ENCODE measurements at regions not wholly inside any gene's neighbourhood (a gene's known extent, or its start where the extent isn't known, plus 50 kb on each side); places are given as distances from the start of the nearest gene placed in this dataset.
A peak's percentile ranks its signal among the peaks of the same experiment; 100 is the strongest.

DNA sequence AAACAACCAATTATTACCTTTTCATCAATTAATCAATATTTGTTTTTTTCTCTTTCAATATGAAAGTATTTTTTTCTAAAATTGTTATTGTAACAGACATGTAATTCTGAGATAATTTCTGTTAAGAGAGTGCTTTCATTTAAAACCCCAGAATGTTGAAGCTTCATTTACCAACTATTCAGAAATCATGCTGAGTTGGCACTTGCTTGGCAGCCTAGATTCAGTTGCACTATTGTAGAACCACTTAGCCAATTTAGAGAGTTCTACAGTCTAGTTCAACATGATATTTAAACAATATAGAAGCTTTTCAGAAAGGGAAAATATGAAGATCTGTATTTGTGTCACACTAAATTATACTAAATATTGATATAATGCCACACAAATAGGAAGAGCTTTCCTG, 56.1 kb upstream of the NKAIN2 start:
- no peak for DNase-seq
- TF ChIP-seq, protein P1, sequence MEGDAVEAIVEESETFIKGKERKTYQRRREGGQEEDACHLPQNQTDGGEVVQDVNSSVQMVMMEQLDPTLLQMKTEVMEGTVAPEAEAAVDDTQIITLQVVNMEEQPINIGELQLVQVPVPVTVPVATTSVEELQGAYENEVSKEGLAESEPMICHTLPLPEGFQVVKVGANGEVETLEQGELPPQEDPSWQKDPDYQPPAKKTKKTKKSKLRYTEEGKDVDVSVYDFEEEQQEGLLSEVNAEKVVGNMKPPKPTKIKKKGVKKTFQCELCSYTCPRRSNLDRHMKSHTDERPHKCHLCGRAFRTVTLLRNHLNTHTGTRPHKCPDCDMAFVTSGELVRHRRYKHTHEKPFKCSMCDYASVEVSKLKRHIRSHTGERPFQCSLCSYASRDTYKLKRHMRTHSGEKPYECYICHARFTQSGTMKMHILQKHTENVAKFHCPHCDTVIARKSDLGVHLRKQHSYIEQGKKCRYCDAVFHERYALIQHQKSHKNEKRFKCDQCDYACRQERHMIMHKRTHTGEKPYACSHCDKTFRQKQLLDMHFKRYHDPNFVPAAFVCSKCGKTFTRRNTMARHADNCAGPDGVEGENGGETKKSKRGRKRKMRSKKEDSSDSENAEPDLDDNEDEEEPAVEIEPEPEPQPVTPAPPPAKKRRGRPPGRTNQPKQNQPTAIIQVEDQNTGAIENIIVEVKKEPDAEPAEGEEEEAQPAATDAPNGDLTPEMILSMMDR (IDR thresholded peaks at IDR 0.05; ENCODE audit: low read depth, low read length, missing control alignments): no peak

DNA sequence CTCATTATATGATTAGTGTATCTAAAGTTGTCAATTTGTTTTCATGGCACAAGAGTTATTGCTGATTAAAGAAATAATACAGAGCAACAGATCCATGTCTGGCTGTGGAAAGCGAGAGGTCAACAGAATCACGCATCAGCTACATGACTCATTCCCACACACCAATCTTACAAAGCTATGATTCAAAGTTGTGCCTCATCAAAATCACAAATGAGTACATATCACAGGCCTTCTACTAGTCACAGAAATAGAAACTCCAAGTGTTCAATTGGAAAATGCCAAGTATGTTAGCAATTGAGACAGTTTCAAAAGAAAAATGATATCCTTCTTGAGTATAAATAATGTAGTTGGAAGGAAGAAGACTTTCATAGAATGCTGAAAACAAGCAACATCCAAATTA, 57.8 kb upstream of the NKAIN2 start:
- DNase-seq: peak; percentile 56
- Histone ChIP-seq H3K27me3 (replicated peaks) (no peaks in the 10 kb centered on the region), H3K4me3 (ENCODE audit: low read depth, low read length) (no peak overlapping the region), H3K36me3 (replicated peaks) (no peaks in the 10 kb centered on the region), H3K27ac (no peak overlapping the region)
- TF ChIP-seq, protein P1 (IDR thresholded peaks at IDR 0.05; ENCODE audit: low read depth, low read length, missing control alignments): no peak
- in situ Hi-C loops (cut with HindIII; ENCODE audit: low pct_ligation_motif_present, low sequenced_read_pairs): no loop called here

More for the DNA sequence above, 56.1 kb upstream of the NKAIN2 start:
- H3K4me3 ChIP-seq (ENCODE audit: low read depth, low read length): no peak overlapping the region
- no peak overlapping the region for H3K27ac ChIP-seq
- H3K36me3 ChIP-seq (replicated peaks): no peaks in the 10 kb centered on the region
- H3K27me3 ChIP-seq (replicated peaks): no peaks in the 10 kb centered on the region
- in situ Hi-C loops (cut with HindIII; ENCODE audit: low pct_ligation_motif_present, low sequenced_read_pairs): no loop called here

DNA sequence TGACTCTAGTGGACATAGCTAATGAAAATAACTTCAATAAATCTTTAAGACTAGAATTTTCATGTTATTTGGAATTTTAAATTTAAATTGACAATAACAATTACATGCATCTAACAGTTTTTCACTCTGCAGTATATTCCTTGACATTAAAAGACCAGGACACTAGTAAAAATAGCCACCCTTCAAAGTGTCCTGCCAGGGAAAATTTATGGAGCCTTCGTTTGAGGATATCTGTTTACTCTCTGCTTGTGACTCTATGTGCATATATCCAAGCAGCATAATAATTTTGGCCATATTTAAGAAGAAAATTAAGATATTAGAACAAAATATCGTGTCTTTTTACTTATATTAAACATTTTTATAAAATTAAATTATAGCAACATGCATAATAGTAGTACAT, 58.8 kb upstream of the NKAIN2 start:
- H3K4me3 ChIP-seq (ENCODE audit: low read depth, low read length): no peak overlapping the region
- TF ChIP-seq, protein P1 (IDR thresholded peaks at IDR 0.05; ENCODE audit: low read depth, low read length, missing control alignments): no peak
- in situ Hi-C loops (cut with HindIII; ENCODE audit: low pct_ligation_motif_present, low sequenced_read_pairs): no loop called here

DNA sequence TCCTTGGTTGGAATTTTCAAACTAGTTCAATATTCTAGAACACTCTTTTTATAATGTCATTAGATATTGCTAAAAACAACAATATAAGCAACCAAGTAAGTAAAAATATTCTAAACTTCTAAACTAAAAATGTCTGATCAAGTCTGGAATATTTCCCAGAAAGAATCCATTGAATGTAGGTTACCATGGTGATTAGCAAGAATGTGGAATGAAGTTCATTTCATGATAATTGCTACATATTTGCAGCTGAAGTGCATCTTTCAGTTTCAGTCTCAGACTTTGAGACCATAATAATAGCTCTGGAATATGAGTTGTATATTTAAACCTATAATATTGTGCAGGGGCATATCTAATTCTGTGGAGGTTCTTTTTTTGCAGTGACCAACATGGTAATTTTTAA, 61.0 kb upstream of the NKAIN2 start:
- no peaks in the 10 kb centered on the region for H3K27me3 ChIP-seq (replicated peaks)
- no peak for DNase-seq
- no peak overlapping the region for H3K27ac ChIP-seq
- TF ChIP-seq, protein P1 (IDR thresholded peaks at IDR 0.05; ENCODE audit: low read depth, low read length, missing control alignments): no peak
- in situ Hi-C loops (cut with HindIII; ENCODE audit: low pct_ligation_motif_present, low sequenced_read_pairs): no loop called here
- no peaks in the 10 kb centered on the region for H3K36me3 ChIP-seq (replicated peaks)
- no peak overlapping the region for H3K4me3 ChIP-seq (ENCODE audit: low read depth, low read length)

More for the DNA sequence above, 58.8 kb upstream of the NKAIN2 start:
- Histone ChIP-seq H3K27me3 (replicated peaks) (no peaks in the 10 kb centered on the region), H3K27ac (no peak overlapping the region), H3K36me3 (replicated peaks) (no peaks in the 10 kb centered on the region)
- no peak for DNase-seq

DNA sequence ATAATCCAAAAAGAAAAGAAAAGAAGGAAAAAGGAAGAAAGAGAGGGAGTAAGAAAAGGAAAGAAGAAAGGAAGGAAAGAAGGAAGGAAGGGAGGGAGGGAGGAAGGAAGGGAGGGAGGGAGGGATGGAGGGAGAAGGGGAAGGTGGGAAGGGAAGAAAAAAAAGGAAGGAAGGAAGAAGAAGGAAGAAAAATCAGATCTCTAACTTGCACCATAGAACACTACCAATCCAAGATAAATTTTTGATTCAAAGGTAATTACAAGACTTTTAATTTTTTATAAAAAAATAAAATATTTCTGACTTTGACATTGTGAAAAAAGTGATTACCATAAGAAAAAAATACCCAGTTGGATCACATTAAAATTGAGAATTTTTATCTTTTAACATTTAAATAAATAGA, 70.5 kb upstream of the NKAIN2 start:
- no peak for DNase-seq
- no peak overlapping the region for H3K27ac ChIP-seq
- in situ Hi-C loops (cut with HindIII; ENCODE audit: low pct_ligation_motif_present, low sequenced_read_pairs): no loop called here
- no peaks in the 10 kb centered on the region for H3K36me3 ChIP-seq (replicated peaks)
- H3K4me3 ChIP-seq (ENCODE audit: low read depth, low read length): no peak overlapping the region
- H3K27me3 ChIP-seq (replicated peaks): no peaks in the 10 kb centered on the region
- TF ChIP-seq, protein P1 (IDR thresholded peaks at IDR 0.05; ENCODE audit: low read depth, low read length, missing control alignments): no peak

DNA sequence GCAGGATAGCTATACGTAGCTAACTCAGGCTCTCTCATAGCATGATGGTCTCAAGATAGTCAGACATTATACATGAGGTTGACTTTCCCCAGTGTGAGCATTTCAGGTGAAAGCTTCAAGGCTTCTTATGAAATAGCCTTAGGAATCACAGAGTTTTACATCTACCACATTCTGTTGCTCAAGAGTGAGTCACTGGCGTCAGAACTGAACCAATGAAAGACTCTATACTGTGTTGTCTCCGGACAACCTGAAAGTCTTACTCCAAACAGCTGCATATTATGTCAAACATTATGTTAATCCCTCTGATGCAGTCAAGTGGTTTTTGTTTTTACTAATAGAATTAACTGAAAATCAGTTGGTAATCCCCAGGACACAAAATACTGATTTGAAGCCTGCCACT, 79.8 kb upstream of the TRDN start:
- TF ChIP-seq, protein P1 (IDR thresholded peaks at IDR 0.05; ENCODE audit: low read depth, low read length, missing control alignments): no peak
- DNase-seq: no peak
- in situ Hi-C loops (cut with HindIII; ENCODE audit: low pct_ligation_motif_present, low sequenced_read_pairs): no loop called here
- no peak overlapping the region for H3K27ac ChIP-seq
- H3K36me3 ChIP-seq (replicated peaks): no peaks in the 10 kb centered on the region
- H3K27me3 ChIP-seq (replicated peaks): no peaks in the 10 kb centered on the region
- no peak overlapping the region for H3K4me3 ChIP-seq (ENCODE audit: low read depth, low read length)

Measured in brain microvascular endothelial cell (primary cell).